Transverse colon (tissue), 4 donors: ENCODE measurements at regions not wholly inside any gene's neighbourhood (a gene's known extent, or its start where the extent isn't known, plus 50 kb on each side); places are given as distances from the start of the nearest gene placed in this dataset.

Experiments
- DNase-seq: peaks from one replicate; pipeline ENCODE4 v3.0.0-alpha.2; 2019
- H3K27ac ChIP-seq, 4 donors: fragments of 200-600 bp; sonication (generic); 2 replicates each; pipeline ENCODE4 v1.5.1; 2016 to 2018; ENCODE audit warnings: inconsistent platforms in 4 of 4
- H3K27me3 ChIP-seq: fragments of 200-600 bp; sonication (generic); 2 replicates; pipeline ENCODE4 v1.5.1; 2017; ENCODE audit warnings: inconsistent platforms
- H3K36me3 ChIP-seq, 4 donors: fragments of 200-600 bp; sonication (generic); 2 replicates each; pipeline ENCODE4 v1.5.1; 2017 to 2019; ENCODE audit warnings: inconsistent platforms in 4 of 4
- H3K4me1 ChIP-seq, 4 donors: fragments of 200-600 bp; sonication (generic); 2 replicates each; pipeline ENCODE4 v1.5.1; 2017 to 2020; ENCODE audit warnings: inconsistent platforms in 4 of 4
- H3K4me3 ChIP-seq, 4 donors: fragments of 200-600 bp; sonication (generic); 1 replicate in 1 of 4; 2 replicates in 3 of 4; pipeline versions ENCODE4 v1.5.1 to v1.6.1; 2017 to 2019; ENCODE audit warnings: inconsistent platforms in 4 of 4
- H3K9me3 ChIP-seq, 2 donors: fragments of 200-600 bp; sonication (generic); 2 replicates each; pipeline ENCODE4 v1.5.1; 2017 to 2019; ENCODE audit warnings: inconsistent platforms in 2 of 2
- EP300 ChIP-seq: sonication (generic); formaldehyde crosslinking; IDR thresholded peaks from one replicate; pipeline ENCODE4 v1.6.1; 2017; ENCODE audit warnings: antibody characterized with exemption, low read depth
- POLR2A ChIP-seq: fragments of 450-650 bp; IDR thresholded peaks from one replicate; pipeline ENCODE4 v1.6.1; 2016; ENCODE audit warnings: antibody characterized with exemption, mild to moderate bottlenecking, moderate library complexity
- POLR2AphosphoS5 ChIP-seq, 3 donors: sonication (generic); formaldehyde crosslinking; IDR thresholded peaks; one replicate each; pipeline ENCODE4 v1.6.1; 2016; ENCODE audit warnings: antibody characterized with exemption in 3 of 3
- WGBS, 2 donors: methylation state at CpG; one replicate each; pipeline ENCODE4 v1.1.5; 2018; ENCODE audit warnings: low coverage in 1 of 2; 5-methylcytosine and 5-hydroxymethylcytosine counted together
- in situ Hi-C, 4 donors: fragments of 200-750 bp; cut with MboI; loops; one replicate each; pipeline versions ENCODE4 v1.15.0 to v1.15.1; 2017; ENCODE audit warnings: low sequenced_read_pairs in 3 of 4, low pct_ligation_motif_present in 1 of 4, low pct_unique_long_range_greater_than_20kb in 1 of 4
- intact Hi-C: fragments of 100-400 bp; cut with DNase I; formaldehyde crosslinking; loops from one replicate; pipeline ENCODE4 v1.15.1; 2023; ENCODE audit warnings: low total_unique reads
- TF ChIP-seq, protein P1 (sequence below), 5 experiments: fragments of 200-600 bp in 3 of 5; fragments of 450-650 bp in 2 of 5; sonication (generic) in 3 of 5; IDR thresholded peaks; 1 replicate in 2 of 5; 2 replicates in 3 of 5; pipeline ENCODE4 v1.5.1; 2016 to 2017; ENCODE audit warnings: antibody characterized with exemption in 5 of 5, inconsistent platforms in 3 of 5, mild to moderate bottlenecking in 2 of 5, moderate library complexity in 1 of 5

GRCh38 chr15:87487484-87487883, 769.1 kb downstream of the NTRK3 start:
- in situ Hi-C loops (no loop called here), intact Hi-C loops (no loop called here)
- TF ChIP-seq EP300 (no peak), POLR2AphosphoS5 (IDR thresholded peaks at IDR 0.05) (no peak)
- TF ChIP-seq, protein P1, sequence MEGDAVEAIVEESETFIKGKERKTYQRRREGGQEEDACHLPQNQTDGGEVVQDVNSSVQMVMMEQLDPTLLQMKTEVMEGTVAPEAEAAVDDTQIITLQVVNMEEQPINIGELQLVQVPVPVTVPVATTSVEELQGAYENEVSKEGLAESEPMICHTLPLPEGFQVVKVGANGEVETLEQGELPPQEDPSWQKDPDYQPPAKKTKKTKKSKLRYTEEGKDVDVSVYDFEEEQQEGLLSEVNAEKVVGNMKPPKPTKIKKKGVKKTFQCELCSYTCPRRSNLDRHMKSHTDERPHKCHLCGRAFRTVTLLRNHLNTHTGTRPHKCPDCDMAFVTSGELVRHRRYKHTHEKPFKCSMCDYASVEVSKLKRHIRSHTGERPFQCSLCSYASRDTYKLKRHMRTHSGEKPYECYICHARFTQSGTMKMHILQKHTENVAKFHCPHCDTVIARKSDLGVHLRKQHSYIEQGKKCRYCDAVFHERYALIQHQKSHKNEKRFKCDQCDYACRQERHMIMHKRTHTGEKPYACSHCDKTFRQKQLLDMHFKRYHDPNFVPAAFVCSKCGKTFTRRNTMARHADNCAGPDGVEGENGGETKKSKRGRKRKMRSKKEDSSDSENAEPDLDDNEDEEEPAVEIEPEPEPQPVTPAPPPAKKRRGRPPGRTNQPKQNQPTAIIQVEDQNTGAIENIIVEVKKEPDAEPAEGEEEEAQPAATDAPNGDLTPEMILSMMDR (IDR thresholded peaks at IDR 0.05), result no peak
- Histone ChIP-seq H3K27me3 (no peaks in the 10 kb centered on the region), H3K36me3 (no peaks in the 10 kb centered on the region), H3K9me3 (no peaks in the 10 kb centered on the region), H3K27ac (no peak overlapping the region), H3K4me3 (no peak overlapping the region), H3K4me1 (no peaks in the 10 kb centered on the region)
- WGBS, 2 donors, result 66 to 67% methylated on average over 2 of the region's 2 CpGs
- DNase-seq, result no peak

GRCh38 chr15:87483468-87483867, 773.1 kb downstream of the NTRK3 start:
- intact Hi-C loops (no loop called here), in situ Hi-C loops (no loop called here)
- no peaks in the 10 kb centered on the region for H3K4me1 ChIP-seq
- H3K27ac ChIP-seq, result no peak overlapping the region
- no peak for DNase-seq
- H3K36me3 ChIP-seq, result no peaks in the 10 kb centered on the region
- H3K4me3 ChIP-seq, result no peak overlapping the region
- TF ChIP-seq POLR2A, result no peak
- TF ChIP-seq EP300, result no peak
- H3K27me3 ChIP-seq, result no peaks in the 10 kb centered on the region
- 59% methylated on average over 1 of the region's 1 CpG; no CpG with 5 or more reads in 1 of the 2 donors for whole genome bisulfite sequencing, 2 donors
- H3K9me3 ChIP-seq, result no peaks in the 10 kb centered on the region

DNA sequence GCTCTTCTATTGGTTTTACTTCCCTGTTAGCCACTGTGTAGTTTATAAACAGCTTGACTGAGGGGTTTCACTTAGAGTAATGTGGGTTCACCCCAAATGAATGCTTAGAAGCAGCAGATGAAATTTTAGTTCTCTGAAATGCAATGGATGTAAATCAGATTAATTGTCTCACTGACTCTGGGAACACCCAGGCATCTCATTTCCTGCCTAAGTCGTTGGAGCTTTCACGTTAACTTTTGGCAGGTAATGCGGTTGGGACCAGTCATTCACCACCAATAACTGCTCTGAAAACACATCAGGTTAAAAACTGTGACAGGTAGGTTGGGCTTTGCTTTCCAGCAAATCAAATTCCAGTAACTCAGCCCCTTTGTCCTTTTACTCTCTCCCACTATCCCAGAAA, 775.4 kb downstream of the NTRK3 start:
- 66% methylated on average over 3 of the region's 3 CpGs; no CpG with 5 or more reads in 1 of the 2 donors for WGBS, 2 donors

DNA sequence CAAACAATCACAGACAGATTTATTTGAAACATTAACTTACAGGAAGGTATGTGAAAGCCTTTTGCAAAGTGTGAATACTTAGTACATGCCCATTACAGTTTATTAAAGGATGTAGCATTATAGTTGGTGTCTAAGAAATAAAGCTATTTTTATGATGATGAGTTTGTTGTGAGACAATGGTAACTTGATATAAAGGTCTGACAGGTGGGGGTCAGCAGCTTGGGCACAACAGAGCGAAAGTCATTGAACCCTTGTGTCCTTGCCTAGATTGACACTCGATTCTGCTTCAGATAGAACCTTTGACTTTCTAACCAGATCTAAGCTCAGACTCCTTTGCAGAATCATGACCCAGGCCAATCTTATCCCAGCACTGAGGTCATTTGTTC, 777.9 kb downstream of the NTRK3 start:
- no peak overlapping the region for H3K27ac ChIP-seq
- no peak for TF ChIP-seq POLR2AphosphoS5 (IDR thresholded peaks at IDR 0.05)
- no peak for TF ChIP-seq POLR2A
- TF ChIP-seq, protein P1 (IDR thresholded peaks at IDR 0.05), result no peak
- TF ChIP-seq EP300, result no peak
- no peaks in the 10 kb centered on the region for H3K27me3 ChIP-seq
- no peaks in the 10 kb centered on the region for H3K4me1 ChIP-seq
- intact Hi-C loops (no loop called here), in situ Hi-C loops (no loop called here)
- H3K36me3 ChIP-seq, result no peaks in the 10 kb centered on the region
- no peak for DNase-seq
- no peaks in the 10 kb centered on the region for H3K9me3 ChIP-seq
- H3K4me3 ChIP-seq, result no peak overlapping the region
- WGBS, 2 donors, result 70 to 89% methylated on average over 1 to 2 of the region's 2 CpGs

More for the DNA sequence above, 775.4 kb downstream of the NTRK3 start:
- no peaks in the 10 kb centered on the region for H3K36me3 ChIP-seq
- DNase-seq, result no peak
- intact Hi-C loops, result no loop called here
- H3K4me1 ChIP-seq, result no peaks in the 10 kb centered on the region
- H3K27me3 ChIP-seq, result no peaks in the 10 kb centered on the region
- in situ Hi-C loops, result no loop called here
- H3K9me3 ChIP-seq, result no peaks in the 10 kb centered on the region
- H3K4me3 ChIP-seq, result no peak overlapping the region
- no peak overlapping the region for H3K27ac ChIP-seq
- TF ChIP-seq POLR2AphosphoS5 (IDR thresholded peaks at IDR 0.05), result no peak
- no peak for TF ChIP-seq POLR2A
- TF ChIP-seq EP300, result no peak
- TF ChIP-seq, protein P1 (IDR thresholded peaks at IDR 0.05), result no peak
